Adrenal gland (tissue), 5 donors: ENCODE measurements at regions not wholly inside any gene's neighbourhood (a gene's known extent, or its start where the extent isn't known, plus 50 kb on each side); places are given as distances from the start of the nearest gene placed in this dataset.

Source experiments
- CTCF ChIP-seq, 6 experiments: fragments of 450-650 bp in 4 of 6; fragments of 200-600 bp in 2 of 6; sonication (generic) in 1 of 6; IDR thresholded peaks; 1 replicate in 5 of 6; 2 replicates in 1 of 6; pipeline versions ENCODE4 v1.5.1 to v1.8.0; 2016 to 2021; ENCODE audit warnings: antibody characterized with exemption in 6 of 6, mild to moderate bottlenecking in 2 of 6, moderate library complexity in 1 of 6
- POLR2A ChIP-seq, 2 donors: fragments of 450-650 bp; IDR thresholded peaks; one replicate each; pipeline ENCODE4 v1.6.1; 2017; ENCODE audit warnings: antibody characterized with exemption in 2 of 2, mild to moderate bottlenecking in 2 of 2, moderate library complexity in 1 of 2
- donor health status: DM: no; HTN: no; CAD: no.

GRCh38 chr2:21561965-21562364 is 438.2 kb downstream of the TDRD15 start:
- TF ChIP-seq POLR2A (IDR thresholded peaks at IDR 0.05) (no peak), CTCF (IDR thresholded peaks at IDR 0.05) (no peak)
